ENCODE measurements at regions not wholly inside any gene's neighbourhood (a gene's known extent, or its start where the extent isn't known, plus 50 kb on each side); places are given as distances from the start of the nearest gene placed in this dataset.

- H3K14ac ChIP-seq (ENCODE audit: low read length in 2 of 2) = no peak overlapping the region
- no peak overlapping the region for H2BK120ac ChIP-seq (ENCODE audit: low read depth, low read length)
Observed at GRCh38 chr2:79320871-79321270, 161.3 kb upstream of the REG3A start.

GRCh38 chr2:79294994-79295393 is 135.4 kb upstream of the REG3A start:
- no peaks in the 10 kb centered on the region for H3K4me1 ChIP-seq (ENCODE audit: control insufficient read depth, insufficient read depth, low read depth, low read length)
- H2BK15ac ChIP-seq (ENCODE audit: low read depth, poor library complexity, severe bottlenecking) = no peak overlapping the region
- no peak overlapping the region for H2AFZ ChIP-seq (ENCODE audit: low read depth, low read length)
- no peak for DNase-seq
- no peak overlapping the region for H3K9ac ChIP-seq (ENCODE audit: low read length)
- no peak overlapping the region for H3K4me3 ChIP-seq (ENCODE audit: insufficient read depth in 1 of 2, low read depth in 1 of 2, low read length in 2 of 2)
- no peak overlapping the region for H3K27ac ChIP-seq (ENCODE audit: low read length, poor library complexity, severe bottlenecking)
- H2BK12ac ChIP-seq (ENCODE audit: low read length in 2 of 2) = no peak overlapping the region
- H2BK120ac ChIP-seq (ENCODE audit: low read depth, low read length) = no peak overlapping the region
- no peak overlapping the region for H3K4ac ChIP-seq (ENCODE audit: low read depth in 1 of 2, low read length in 2 of 2)
- no peak overlapping the region for H4K91ac ChIP-seq (ENCODE audit: low read length)
- 27% methylated on average over 1 of the region's 2 CpGs for WGBS
- no peaks in the 10 kb centered on the region for H3K36me3 ChIP-seq (ENCODE audit: control insufficient read depth in 1 of 2, insufficient read depth in 2 of 2, low read depth in 1 of 2, low read length in 2 of 2)
- no peaks in the 10 kb centered on the region for H3K79me1 ChIP-seq (replicated peaks; ENCODE audit: low read length, poor library complexity, severe bottlenecking)
- no peaks in the 10 kb centered on the region for H3K27me3 ChIP-seq (ENCODE audit: control insufficient read depth in 1 of 2, insufficient read depth in 1 of 2, low read length in 2 of 2)
- no peak overlapping the region for H2BK5ac ChIP-seq (ENCODE audit: low read depth, low read length, poor library complexity, severe bottlenecking)
- no peak overlapping the region for H3K18ac ChIP-seq (ENCODE audit: low read depth in 1 of 2, low read length in 2 of 2)
- no peak overlapping the region for H3K23ac ChIP-seq (ENCODE audit: low read length in 2 of 2)
- H3K4me2 ChIP-seq (ENCODE audit: low read length, poor library complexity, severe bottlenecking) = no peak overlapping the region
- H3K14ac ChIP-seq (ENCODE audit: low read length in 2 of 2) = no peak overlapping the region
- no peaks in the 10 kb centered on the region for H3K9me3 ChIP-seq (ENCODE audit: control insufficient read depth, low read length)
- H2AK5ac ChIP-seq (ENCODE audit: low read length, severe bottlenecking) = no peak overlapping the region
- H4K8ac ChIP-seq (ENCODE audit: low read length) = no peak overlapping the region

More at GRCh38 chr2:79320871-79321270, 161.3 kb upstream of the REG3A start:
- H3K4me3 ChIP-seq (ENCODE audit: insufficient read depth in 1 of 2, low read depth in 1 of 2, low read length in 2 of 2) = no peak overlapping the region
- H2BK15ac ChIP-seq (ENCODE audit: low read depth, poor library complexity, severe bottlenecking) = no peak overlapping the region
- H3K79me1 ChIP-seq (replicated peaks; ENCODE audit: low read length, poor library complexity, severe bottlenecking) = no peaks in the 10 kb centered on the region
- H2BK5ac ChIP-seq (ENCODE audit: low read depth, low read length, poor library complexity, severe bottlenecking) = no peak overlapping the region
- no peak overlapping the region for H3K23ac ChIP-seq (ENCODE audit: low read length in 2 of 2)
- H2AFZ ChIP-seq (ENCODE audit: low read depth, low read length) = no peak overlapping the region
- H4K8ac ChIP-seq (ENCODE audit: low read length) = no peak overlapping the region
- no peak overlapping the region for H3K18ac ChIP-seq (ENCODE audit: low read depth in 1 of 2, low read length in 2 of 2)
- no peak overlapping the region for H3K4me2 ChIP-seq (ENCODE audit: low read length, poor library complexity, severe bottlenecking)
- no peak overlapping the region for H3K4ac ChIP-seq (ENCODE audit: low read depth in 1 of 2, low read length in 2 of 2)
- H4K91ac ChIP-seq (ENCODE audit: low read length) = no peak overlapping the region
- no peak for DNase-seq
- no peaks in the 10 kb centered on the region for H3K27me3 ChIP-seq (ENCODE audit: control insufficient read depth in 1 of 2, insufficient read depth in 1 of 2, low read length in 2 of 2)
- WGBS = no CpG with 5 or more reads among the region's 1 CpG
- H3K4me1 ChIP-seq (ENCODE audit: control insufficient read depth, insufficient read depth, low read depth, low read length) = no peaks in the 10 kb centered on the region
- no peak overlapping the region for H3K9ac ChIP-seq (ENCODE audit: low read length)
- no peaks in the 10 kb centered on the region for H3K36me3 ChIP-seq (ENCODE audit: control insufficient read depth in 1 of 2, insufficient read depth in 2 of 2, low read depth in 1 of 2, low read length in 2 of 2)
- H2AK5ac ChIP-seq (ENCODE audit: low read length, severe bottlenecking) = no peak overlapping the region
- no peak overlapping the region for H2BK12ac ChIP-seq (ENCODE audit: low read length in 2 of 2)
- no peak overlapping the region for H3K27ac ChIP-seq (ENCODE audit: low read length, poor library complexity, severe bottlenecking)
- H3K9me3 ChIP-seq (ENCODE audit: control insufficient read depth, low read length) = no peaks in the 10 kb centered on the region

DNA sequence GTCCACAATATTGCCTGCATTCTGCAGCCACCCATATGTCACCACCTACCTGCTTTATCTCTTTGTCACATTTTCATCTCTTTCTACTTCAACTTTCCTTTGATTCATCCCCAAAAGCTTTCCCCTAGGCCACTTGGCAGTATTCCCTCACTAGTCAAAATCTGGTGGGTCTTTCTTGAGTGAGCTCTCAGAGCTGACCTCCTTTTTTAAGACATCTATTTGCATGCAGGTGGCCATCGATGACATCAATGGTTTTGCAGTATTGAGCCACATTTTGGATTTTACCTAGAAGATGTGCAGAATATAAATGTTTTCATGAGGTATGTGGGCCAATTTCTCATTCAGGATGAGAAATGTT is 133.4 kb upstream of the REG3A start:
- DNase-seq = no peak
- Histone ChIP-seq H3K4ac (ENCODE audit: low read depth in 1 of 2, low read length in 2 of 2) (no peak overlapping the region), H3K36me3 (ENCODE audit: control insufficient read depth in 1 of 2, insufficient read depth in 2 of 2, low read depth in 1 of 2, low read length in 2 of 2) (no peaks in the 10 kb centered on the region), H3K4me3 (ENCODE audit: insufficient read depth in 1 of 2, low read depth in 1 of 2, low read length in 2 of 2) (no peak overlapping the region), H4K8ac (ENCODE audit: low read length) (no peak overlapping the region), H3K9ac (ENCODE audit: low read length) (no peak overlapping the region), H2AFZ (ENCODE audit: low read depth, low read length) (no peak overlapping the region), H4K91ac (ENCODE audit: low read length) (no peak overlapping the region), H3K27me3 (ENCODE audit: control insufficient read depth in 1 of 2, insufficient read depth in 1 of 2, low read length in 2 of 2) (no peaks in the 10 kb centered on the region), H3K27ac (ENCODE audit: low read length, poor library complexity, severe bottlenecking) (no peak overlapping the region), H3K4me1 (ENCODE audit: control insufficient read depth, insufficient read depth, low read depth, low read length) (no peaks in the 10 kb centered on the region), H3K4me2 (ENCODE audit: low read length, poor library complexity, severe bottlenecking) (no peak overlapping the region), H2BK5ac (ENCODE audit: low read depth, low read length, poor library complexity, severe bottlenecking) (no peak overlapping the region), H3K14ac (ENCODE audit: low read length in 2 of 2) (no peak overlapping the region), H2BK120ac (ENCODE audit: low read depth, low read length) (no peak overlapping the region), H3K23ac (ENCODE audit: low read length in 2 of 2) (no peak overlapping the region), H3K9me3 (ENCODE audit: control insufficient read depth, low read length) (no peaks in the 10 kb centered on the region), H2BK12ac (ENCODE audit: low read length in 2 of 2) (no peak overlapping the region), H2BK15ac (ENCODE audit: low read depth, poor library complexity, severe bottlenecking) (no peak overlapping the region), H3K79me1 (replicated peaks; ENCODE audit: low read length, poor library complexity, severe bottlenecking) (no peaks in the 10 kb centered on the region), H2AK5ac (ENCODE audit: low read length, severe bottlenecking) (no peak overlapping the region), H3K18ac (ENCODE audit: low read depth in 1 of 2, low read length in 2 of 2) (no peak overlapping the region)
- WGBS = 70% methylated on average over 1 of the region's 1 CpG

DNA sequence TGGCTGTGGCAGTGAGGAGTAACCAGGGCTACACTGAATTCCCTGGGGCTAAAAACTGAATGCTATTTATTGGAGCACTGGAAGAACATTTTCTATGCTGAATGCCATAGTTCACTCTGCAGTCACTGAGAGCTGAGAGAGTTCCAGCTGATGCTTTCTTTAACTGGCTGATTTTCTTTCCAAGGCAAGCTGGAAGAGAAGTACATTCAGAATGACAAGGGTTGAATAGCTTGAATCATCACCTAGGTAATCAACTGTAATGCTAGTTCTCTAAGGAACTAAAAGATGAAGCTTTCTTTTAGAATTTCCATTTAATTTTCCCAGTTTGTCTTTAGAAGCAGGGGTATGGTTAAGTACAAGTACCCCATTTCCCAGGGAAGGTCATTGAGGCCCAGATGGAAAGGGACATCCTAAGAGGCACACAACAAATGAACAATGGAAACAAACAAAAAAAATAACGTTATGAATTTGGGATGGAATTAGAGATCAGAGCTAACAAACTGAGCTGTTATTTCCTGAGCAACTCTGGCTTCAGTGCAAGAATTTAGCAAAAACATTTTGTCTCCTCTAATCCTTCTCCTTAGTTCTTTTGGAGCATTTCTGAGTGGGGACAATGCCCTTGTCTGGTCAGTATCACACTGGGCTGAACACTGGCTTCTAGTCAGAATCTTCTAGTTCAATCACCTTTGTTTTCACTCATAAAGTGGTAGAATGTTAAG is 132.8 kb upstream of the REG3A start:
- Histone ChIP-seq H3K27me3 (ENCODE audit: control insufficient read depth in 1 of 2, insufficient read depth in 1 of 2, low read length in 2 of 2) (no peaks in the 10 kb centered on the region), H3K9me3 (ENCODE audit: control insufficient read depth, low read length) (no peaks in the 10 kb centered on the region)

More for the DNA sequence above, 132.8 kb upstream of the REG3A start:
- H2BK12ac ChIP-seq (ENCODE audit: low read length in 2 of 2) = no peak overlapping the region
- DNase-seq = no peak
- no peak overlapping the region for H2AK5ac ChIP-seq (ENCODE audit: low read length, severe bottlenecking)
- H3K14ac ChIP-seq (ENCODE audit: low read length in 2 of 2) = no peak overlapping the region
- H2AFZ ChIP-seq (ENCODE audit: low read depth, low read length) = no peak overlapping the region
- no peak overlapping the region for H4K91ac ChIP-seq (ENCODE audit: low read length)
- H3K4me1 ChIP-seq (ENCODE audit: control insufficient read depth, insufficient read depth, low read depth, low read length) = no peaks in the 10 kb centered on the region
- H2BK15ac ChIP-seq (ENCODE audit: low read depth, poor library complexity, severe bottlenecking) = no peak overlapping the region
- H3K4me2 ChIP-seq (ENCODE audit: low read length, poor library complexity, severe bottlenecking) = no peak overlapping the region
- H3K4me3 ChIP-seq (ENCODE audit: insufficient read depth in 1 of 2, low read depth in 1 of 2, low read length in 2 of 2) = no peak overlapping the region
- H3K9ac ChIP-seq (ENCODE audit: low read length) = no peak overlapping the region
- 100% methylated on average over 1 of the region's 1 CpG for WGBS
- no peak overlapping the region for H2BK5ac ChIP-seq (ENCODE audit: low read depth, low read length, poor library complexity, severe bottlenecking)
- no peak overlapping the region for H2BK120ac ChIP-seq (ENCODE audit: low read depth, low read length)
- no peak overlapping the region for H4K8ac ChIP-seq (ENCODE audit: low read length)
- H3K23ac ChIP-seq (ENCODE audit: low read length in 2 of 2) = no peak overlapping the region
- H3K36me3 ChIP-seq (ENCODE audit: control insufficient read depth in 1 of 2, insufficient read depth in 2 of 2, low read depth in 1 of 2, low read length in 2 of 2) = no peaks in the 10 kb centered on the region
- H3K4ac ChIP-seq (ENCODE audit: low read depth in 1 of 2, low read length in 2 of 2) = no peak overlapping the region
- H3K79me1 ChIP-seq (replicated peaks; ENCODE audit: low read length, poor library complexity, severe bottlenecking) = no peaks in the 10 kb centered on the region
- no peak overlapping the region for H3K27ac ChIP-seq (ENCODE audit: low read length, poor library complexity, severe bottlenecking)
- no peak overlapping the region for H3K18ac ChIP-seq (ENCODE audit: low read depth in 1 of 2, low read length in 2 of 2)

All from mesenchymal stem cell (in vitro differentiated cells and primary cell).